OCI-LY1 (cell line): ENCODE measurements at regions not wholly inside any gene's neighbourhood (a gene's known extent, or its start where the extent isn't known, plus 50 kb on each side); places are given as distances from the start of the nearest gene placed in this dataset.

Source experiments
- CTCF ChIP-seq: fragments of 200-600 bp; sonication (generic), shearing (Covaris generic); IDR thresholded peaks from 2 replicates; pipeline ENCODE4 v1.5.1; 2017; ENCODE audit warnings: mild to moderate bottlenecking, antibody characterized with exemption, low read length, moderate library complexity, mixed read lengths
- EZH2 ChIP-seq: fragments of 200-600 bp; sonication (generic), shearing (Covaris generic); IDR thresholded peaks from 2 replicates; pipeline ENCODE4 v1.8.0; 2017; ENCODE audit warnings: borderline replicate concordance, mixed run types, mild to moderate bottlenecking, antibody characterized with exemption, low read length, moderate library complexity, mixed read lengths

GRCh38 chrX:25287521-25287920 lies 271.8 kb upstream of the ARX start:
- TF ChIP-seq CTCF, result no peak
- no peak for TF ChIP-seq EZH2
